Stimulated activated CD4-positive, alpha-beta T cell treated with anti-CD3 and anti-CD28 coated beads, Interleukin-12 subunit alpha, Interleukin-12 subunit beta, amount 100 ng/mL, for 4 hours (primary cell): ENCODE measurements at regions not wholly inside any gene's neighbourhood (a gene's known extent, or its start where the extent isn't known, plus 50 kb on each side); places are given as distances from the start of the nearest gene placed in this dataset.

Source experiments
- DNase-seq: peaks from one replicate; pipeline ENCODE4 v3.0.0-alpha.2; 2020

DNA sequence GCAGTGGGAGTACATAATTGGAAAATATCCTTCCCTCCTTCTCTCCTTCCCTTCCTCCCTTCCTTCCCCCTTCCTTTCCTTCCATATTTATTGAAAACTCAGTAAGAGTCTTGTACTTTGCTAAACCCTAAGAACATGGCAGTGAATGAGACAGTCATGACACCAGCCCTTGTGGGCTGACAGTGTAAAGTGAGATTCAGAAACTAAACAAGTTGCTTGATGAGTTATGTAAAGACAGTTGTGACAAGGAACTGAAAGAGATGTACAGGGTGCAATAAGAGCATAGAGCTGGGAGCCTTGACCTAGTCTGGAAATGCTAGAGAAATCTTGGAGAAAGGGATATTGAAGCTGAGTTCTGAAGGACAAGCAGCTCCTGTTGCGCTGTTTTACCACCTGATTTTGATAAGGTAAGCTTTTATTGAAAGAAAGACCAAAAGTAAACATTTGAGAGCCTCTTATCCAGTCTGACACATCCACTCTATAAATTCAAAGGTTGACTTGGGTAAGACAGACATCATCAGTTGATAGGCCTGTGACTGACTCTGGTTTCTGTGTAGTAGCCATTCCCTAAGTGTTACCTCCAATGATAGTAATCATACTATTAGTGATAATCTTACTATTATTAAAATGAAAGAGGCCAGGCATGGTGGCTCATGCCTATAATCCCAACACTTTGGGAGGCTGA, 66.5 kb upstream of the SKOR2 start:
- DNase-seq, result no peak

DNA sequence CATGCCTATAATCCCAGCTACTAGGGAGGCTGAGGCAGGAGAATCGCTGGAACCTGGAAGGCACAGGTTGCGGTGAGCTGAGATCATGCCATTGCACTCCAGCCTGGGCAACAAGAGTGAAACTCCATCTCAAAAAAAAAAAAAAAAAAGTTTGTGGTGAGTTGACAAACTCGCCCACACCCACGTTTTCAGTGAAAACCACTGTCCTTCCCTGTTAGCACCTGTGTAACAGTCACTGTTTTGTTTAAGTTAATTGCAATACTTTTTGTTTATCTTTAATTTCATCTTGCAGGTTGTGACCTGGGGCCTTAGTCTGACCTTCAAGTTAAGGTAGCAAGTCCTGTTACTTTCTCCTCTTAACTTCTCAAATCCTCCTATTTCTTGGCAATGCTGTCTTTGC, 65.5 kb upstream of the SKOR2 start:
- DNase-seq, result no peak

DNA sequence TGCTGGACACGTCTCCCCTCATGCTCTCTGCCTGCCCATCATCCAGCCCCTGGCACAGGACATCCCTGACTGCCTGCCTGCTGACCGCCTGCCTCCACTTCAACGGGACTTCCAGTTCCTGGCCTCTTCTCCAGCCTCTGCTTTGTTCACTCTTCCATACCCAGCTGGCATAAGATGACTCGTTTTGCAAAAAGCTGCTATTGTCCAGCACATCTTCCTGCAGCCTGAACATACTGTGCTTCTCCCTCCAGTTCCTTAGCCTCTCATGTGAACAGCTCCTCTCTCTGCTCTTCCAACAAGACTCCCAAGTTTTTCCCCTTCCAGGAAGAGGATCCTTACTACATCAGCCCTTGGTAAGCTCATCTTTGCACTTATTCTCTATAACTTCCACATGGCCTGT, 62.4 kb upstream of the SKOR2 start:
- no peak for DNase-seq

DNA sequence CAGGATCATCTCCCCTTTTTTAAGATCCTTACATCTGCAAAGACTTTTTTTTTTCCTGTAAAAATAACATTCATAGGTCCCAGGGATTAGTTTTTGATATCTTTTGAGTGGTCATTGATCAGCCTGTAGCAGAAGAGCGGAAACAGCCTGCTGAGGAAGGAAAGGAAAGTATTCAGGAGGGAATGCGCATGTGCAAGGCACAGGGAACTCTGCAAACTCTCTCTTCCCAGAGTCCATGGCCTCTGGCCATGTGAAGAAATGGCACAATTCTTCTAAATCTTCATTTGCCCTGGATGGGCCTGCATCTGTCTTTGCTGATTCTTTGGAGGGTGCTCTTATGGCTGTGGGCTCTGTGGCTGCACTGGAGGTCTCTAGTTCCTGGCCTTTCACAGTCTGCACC, 60.1 kb upstream of the SKOR2 start:
- no peak for DNase-seq
